Effector memory CD8-positive, alpha-beta T cell (primary cell): ENCODE measurements at regions not wholly inside any gene's neighbourhood (a gene's known extent, or its start where the extent isn't known, plus 50 kb on each side); places are given as distances from the start of the nearest gene placed in this dataset.

Experiments used
- ATAC-seq: fragments of 150-1000 bp; cut with Tn5 transposase; replicated peaks from 2 replicates; pipeline ENCODE4 v1.10.0; 2021; ENCODE audit warnings: mild to moderate bottlenecking, moderate library complexity
- DNase-seq, 3 experiments: peaks; one replicate each; pipeline ENCODE4 v3.0.0; 2021
- H3K27ac Mint-ChIP-seq, 2 donors: one replicate each; pipeline ENCODE4 v1.8.0; 2022; ENCODE audit warnings: mild to moderate bottlenecking in 2 of 2, mixed read lengths in 2 of 2, moderate library complexity in 2 of 2
- H3K27me3 Mint-ChIP-seq, 2 donors: one replicate each; pipeline ENCODE4 v1.8.0; 2022; ENCODE audit warnings: mixed read lengths in 2 of 2
- H3K36me3 Mint-ChIP-seq: one replicate; pipeline ENCODE4 v1.8.0; 2022; ENCODE audit warnings: mild to moderate bottlenecking, moderate library complexity, mixed read lengths; ENCODE audit not compliant: insufficient read depth
- H3K4me1 Mint-ChIP-seq, 2 donors: one replicate each; pipeline ENCODE4 v1.8.0; 2022; ENCODE audit warnings: low read depth in 2 of 2, mixed read lengths in 2 of 2
- H3K4me3 Mint-ChIP-seq, 2 donors: one replicate each; pipeline ENCODE4 v1.8.0; 2022; ENCODE audit warnings: mild to moderate bottlenecking in 2 of 2, mixed read lengths in 2 of 2, moderate library complexity in 2 of 2
- H3K9me3 Mint-ChIP-seq, 2 donors: one replicate each; pipeline ENCODE4 v1.8.0; 2022; ENCODE audit warnings: mixed read lengths in 2 of 2

- no peaks in the 10 kb centered on the region for H3K4me1 Mint-ChIP-seq
- no peak overlapping the region for H3K4me3 Mint-ChIP-seq
- ATAC-seq: no peak
- no peaks in the 10 kb centered on the region for H3K27me3 Mint-ChIP-seq
- no peak for DNase-seq
- H3K36me3 Mint-ChIP-seq: no peaks in the 10 kb centered on the region
- H3K9me3 Mint-ChIP-seq: peaks cover 18 to 22% of the 10 kb centered on the region in 2 donors
- H3K27ac Mint-ChIP-seq: no peak overlapping the region
Observed at GRCh38 chr14:82388488-82388887, 854.8 kb upstream of the SEL1L start.

GRCh38 chr14:82390586-82390985, 856.9 kb upstream of the SEL1L start:
- no peaks in the 10 kb centered on the region for H3K27me3 Mint-ChIP-seq
- DNase-seq (no peak), ATAC-seq (no peak)
- no peak overlapping the region for H3K27ac Mint-ChIP-seq
- H3K4me1 Mint-ChIP-seq: no peaks in the 10 kb centered on the region
- H3K36me3 Mint-ChIP-seq: no peaks in the 10 kb centered on the region
- H3K4me3 Mint-ChIP-seq: no peak overlapping the region
- peaks cover 13 to 21% of the 10 kb centered on the region in 2 donors for H3K9me3 Mint-ChIP-seq

GRCh38 chr14:82394916-82395315, 861.3 kb upstream of the SEL1L start:
- no peak for ATAC-seq
- no peaks in the 10 kb centered on the region for H3K4me1 Mint-ChIP-seq
- no peak overlapping the region for H3K4me3 Mint-ChIP-seq
- peaks cover 6 to 17% of the 10 kb centered on the region in 2 donors for H3K9me3 Mint-ChIP-seq
- no peak for DNase-seq
- H3K27ac Mint-ChIP-seq: no peak overlapping the region
- no peaks in the 10 kb centered on the region for H3K27me3 Mint-ChIP-seq
- H3K36me3 Mint-ChIP-seq: no peaks in the 10 kb centered on the region

GRCh38 chr14:82398256-82398655, 864.6 kb upstream of the SEL1L start:
- ATAC-seq (no peak), DNase-seq (no peak)
- H3K27me3 Mint-ChIP-seq: no peaks in the 10 kb centered on the region
- H3K36me3 Mint-ChIP-seq: no peaks in the 10 kb centered on the region
- peaks cover 8 to 17% of the 10 kb centered on the region in 2 donors for H3K9me3 Mint-ChIP-seq
- no peak overlapping the region for H3K4me3 Mint-ChIP-seq
- H3K27ac Mint-ChIP-seq: no peak overlapping the region
- H3K4me1 Mint-ChIP-seq: no peaks in the 10 kb centered on the region

- ATAC-seq (no peak), DNase-seq (no peak)
- Mint-ChIP-seq H3K4me1 (no peaks in the 10 kb centered on the region), H3K27ac (no peak overlapping the region), H3K4me3 (no peak overlapping the region), H3K27me3 (no peaks in the 10 kb centered on the region), H3K9me3 (peaks cover 0 to 2% of the 10 kb centered on the region in 2 donors), H3K36me3 (no peaks in the 10 kb centered on the region)
Observed at GRCh38 chr14:82403987-82404386, 870.3 kb upstream of the SEL1L start.

- Mint-ChIP-seq H3K4me1 (no peaks in the 10 kb centered on the region), H3K4me3 (no peak overlapping the region), H3K27ac (no peak overlapping the region), H3K36me3 (no peaks in the 10 kb centered on the region), H3K27me3 (no peaks in the 10 kb centered on the region), H3K9me3 (peaks cover 0 to 2% of the 10 kb centered on the region in 2 donors)
- ATAC-seq (no peak), DNase-seq (no peak)
Observed at GRCh38 chr14:82410064-82410463, 876.4 kb upstream of the SEL1L start.

- H3K4me1 Mint-ChIP-seq: no peaks in the 10 kb centered on the region
- no peak overlapping the region for H3K4me3 Mint-ChIP-seq
- H3K36me3 Mint-ChIP-seq: no peaks in the 10 kb centered on the region
- ATAC-seq: no peak
- no peak for DNase-seq
- H3K9me3 Mint-ChIP-seq: peaks cover 5 to 7% of the 10 kb centered on the region in 2 donors
- H3K27me3 Mint-ChIP-seq: no peaks in the 10 kb centered on the region
- no peak overlapping the region for H3K27ac Mint-ChIP-seq
Observed at GRCh38 chr14:82411298-82411697, 877.6 kb upstream of the SEL1L start.

GRCh38 chr14:82412545-82412944, 878.9 kb upstream of the SEL1L start:
- Mint-ChIP-seq H3K27me3 (no peaks in the 10 kb centered on the region), H3K9me3 (peaks cover 8 to 11% of the 10 kb centered on the region in 2 donors), H3K36me3 (no peaks in the 10 kb centered on the region), H3K4me1 (no peaks in the 10 kb centered on the region), H3K4me3 (no peak overlapping the region), H3K27ac (no peak overlapping the region)
- DNase-seq: no peak
- ATAC-seq: no peak

- Mint-ChIP-seq H3K4me1 (no peaks in the 10 kb centered on the region), H3K36me3 (no peaks in the 10 kb centered on the region), H3K9me3 (peaks cover 8 to 14% of the 10 kb centered on the region in 2 donors), H3K27me3 (no peaks in the 10 kb centered on the region), H3K4me3 (no peak overlapping the region), H3K27ac (no peak overlapping the region)
- ATAC-seq: no peak
- no peak for DNase-seq
Observed at GRCh38 chr14:82414853-82415539, 881.3 kb upstream of the SEL1L start.

GRCh38 chr14:82419933-82420332, 886.3 kb upstream of the SEL1L start:
- Mint-ChIP-seq H3K4me1 (no peaks in the 10 kb centered on the region), H3K27me3 (no peaks in the 10 kb centered on the region), H3K27ac (no peak overlapping the region), H3K4me3 (no peak overlapping the region), H3K36me3 (no peaks in the 10 kb centered on the region), H3K9me3 (peaks cover 8 to 16% of the 10 kb centered on the region in 2 donors)
- ATAC-seq: no peak
- no peak for DNase-seq

- ATAC-seq (no peak), DNase-seq (no peak)
- Mint-ChIP-seq H3K9me3 (peaks cover 5 to 15% of the 10 kb centered on the region in 2 donors), H3K4me1 (no peaks in the 10 kb centered on the region), H3K4me3 (no peak overlapping the region), H3K27ac (no peak overlapping the region), H3K36me3 (no peaks in the 10 kb centered on the region), H3K27me3 (no peaks in the 10 kb centered on the region)
Observed at GRCh38 chr14:82420871-82421270, 887.2 kb upstream of the SEL1L start.

GRCh38 chr14:82421286-82421685, 887.6 kb upstream of the SEL1L start:
- Mint-ChIP-seq H3K4me1 (no peaks in the 10 kb centered on the region), H3K36me3 (no peaks in the 10 kb centered on the region), H3K4me3 (no peak overlapping the region), H3K9me3 (peaks cover 1 to 13% of the 10 kb centered on the region in 2 donors), H3K27ac (no peak overlapping the region), H3K27me3 (no peaks in the 10 kb centered on the region)
- ATAC-seq (no peak), DNase-seq (no peak)

GRCh38 chr14:82422230-82422629, 888.6 kb upstream of the SEL1L start:
- H3K27ac Mint-ChIP-seq: no peak overlapping the region
- H3K4me1 Mint-ChIP-seq: no peaks in the 10 kb centered on the region
- H3K4me3 Mint-ChIP-seq: no peak overlapping the region
- H3K9me3 Mint-ChIP-seq: peaks cover 10% of the 10 kb centered on the region in 2 donors
- no peaks in the 10 kb centered on the region for H3K36me3 Mint-ChIP-seq
- DNase-seq (no peak), ATAC-seq (no peak)
- H3K27me3 Mint-ChIP-seq: no peaks in the 10 kb centered on the region

- Mint-ChIP-seq H3K4me3 (no peak overlapping the region), H3K36me3 (no peaks in the 10 kb centered on the region), H3K4me1 (no peaks in the 10 kb centered on the region), H3K27me3 (no peaks in the 10 kb centered on the region), H3K27ac (no peak overlapping the region), H3K9me3 (peaks cover 7 to 37% of the 10 kb centered on the region in 2 donors)
- DNase-seq (no peak), ATAC-seq (no peak)
Observed at GRCh38 chr14:82425261-82425660, 891.6 kb upstream of the SEL1L start.
